Colon (tissue), 2 donors: ENCODE measurements at regions not wholly inside any gene's neighbourhood (a gene's known extent, or its start where the extent isn't known, plus 50 kb on each side); places are given as distances from the start of the nearest gene placed in this dataset.
A peak's percentile ranks its signal among the peaks of the same experiment; 100 is the strongest.

Experiments used
- FAIRE-seq: peaks from 2 replicates; lab custom pipeline; 2012; peaks lifted over from hg19 to GRCh38; lab: Jason Lieb, UNC
- donor health status: control.
- donor health status: control.

- no peak for FAIRE-seq
Observed at GRCh38 chr4:11908712-11909111, 480.0 kb upstream of the HS3ST1 start.

- no peak for FAIRE-seq
Observed at GRCh38 chr4:11908205-11908604, 479.5 kb upstream of the HS3ST1 start.

GRCh38 chr4:11904846-11905739 lies 476.4 kb upstream of the HS3ST1 start:
- FAIRE-seq: no peak

- no peak for FAIRE-seq
Observed at GRCh38 chr4:11904117-11904535, 475.4 kb upstream of the HS3ST1 start.

GRCh38 chr4:11901089-11901488 lies 472.4 kb upstream of the HS3ST1 start:
- FAIRE-seq: no peak

GRCh38 chr4:11900359-11900758 lies 471.7 kb upstream of the HS3ST1 start:
- peak; percentile 64 for FAIRE-seq

- FAIRE-seq: no peak
Observed at GRCh38 chr4:11898796-11899195, 470.1 kb upstream of the HS3ST1 start.

- no peak for FAIRE-seq
Observed at GRCh38 chr4:11895766-11896165, 467.1 kb upstream of the HS3ST1 start.

GRCh38 chr4:11894977-11895376 lies 466.3 kb upstream of the HS3ST1 start:
- no peak for FAIRE-seq

- no peak for FAIRE-seq
Observed at GRCh38 chr4:11894221-11894620, 465.5 kb upstream of the HS3ST1 start.

GRCh38 chr4:11889099-11889498 lies 460.4 kb upstream of the HS3ST1 start:
- no peak for FAIRE-seq

- no peak for FAIRE-seq
Observed at GRCh38 chr4:11881947-11882346, 453.3 kb upstream of the HS3ST1 start.

GRCh38 chr4:11881364-11881763 lies 452.7 kb upstream of the HS3ST1 start:
- no peak for FAIRE-seq

GRCh38 chr4:11878241-11878640 lies 449.5 kb upstream of the HS3ST1 start:
- FAIRE-seq: no peak

GRCh38 chr4:11876104-11876503 lies 447.4 kb upstream of the HS3ST1 start:
- FAIRE-seq: no peak

- no peak for FAIRE-seq
Observed at GRCh38 chr4:11869191-11869870, 440.6 kb upstream of the HS3ST1 start.

- no peak for FAIRE-seq
Observed at GRCh38 chr4:11866391-11866790, 437.7 kb upstream of the HS3ST1 start.

GRCh38 chr4:11860996-11861395 lies 432.3 kb upstream of the HS3ST1 start:
- no peak for FAIRE-seq

GRCh38 chr4:11857881-11858280 lies 429.2 kb upstream of the HS3ST1 start:
- no peak for FAIRE-seq

- FAIRE-seq: no peak
Observed at GRCh38 chr4:11847167-11847566, 418.5 kb upstream of the HS3ST1 start.

- no peak for FAIRE-seq
Observed at GRCh38 chr4:11843927-11844326, 415.2 kb upstream of the HS3ST1 start.

- FAIRE-seq: no peak
Observed at GRCh38 chr4:11843340-11843739, 414.6 kb upstream of the HS3ST1 start.

GRCh38 chr4:11842620-11843263 lies 414.0 kb upstream of the HS3ST1 start:
- FAIRE-seq: peak; percentile 66
